SK-N-SH (cell line): ENCODE measurements at regions not wholly inside any gene's neighbourhood (a gene's known extent, or its start where the extent isn't known, plus 50 kb on each side); places are given as distances from the start of the nearest gene placed in this dataset.

Experiments
- EP300 ChIP-seq, 2 experiments: IDR thresholded peaks; 2 replicates each; pipeline versions ENCODE4 v1.4.0 to v1.6.1; 2012; ENCODE audit warnings: borderline replicate concordance in 1 of 2, low read depth in 1 of 2, low read length in 1 of 2
- GATA2 ChIP-seq: sonication (generic); formaldehyde crosslinking; IDR thresholded peaks from 2 replicates; pipeline ENCODE4 v1.5.0; 2020; ENCODE audit warnings: mild to moderate bottlenecking, missing genetic modification reagents
- JUND ChIP-seq: IDR thresholded peaks from 2 replicates; pipeline ENCODE4 v1.4.0; 2012
- POLR2AphosphoS5 ChIP-seq: IDR thresholded peaks from 2 replicates; pipeline ENCODE4 v1.6.1; 2012; ENCODE audit warnings: low read depth, low read length
- RFX5 ChIP-seq: IDR thresholded peaks from 2 replicates; pipeline ENCODE4 v1.6.1; 2012; ENCODE audit warnings: mild to moderate bottlenecking, improper control_type of control experiment, low read length
- SMC3 ChIP-seq: IDR thresholded peaks from 2 replicates; pipeline ENCODE4 v1.6.1; 2012; ENCODE audit warnings: low read depth, low read length, improper control_type of control experiment
- YY1 ChIP-seq: IDR thresholded peaks from 2 replicates; pipeline ENCODE4 v1.4.0; 2012; ENCODE audit warnings: low read depth, mild to moderate bottlenecking
- TF ChIP-seq, protein P1 (sequence below): fragments of 200-600 bp; sonication (generic); IDR thresholded peaks from 2 replicates; pipeline ENCODE4 v1.6.1; 2017; ENCODE audit warnings: antibody characterized with exemption, mild to moderate bottlenecking, moderate library complexity
- TF ChIP-seq, protein P2 (sequence below): fragments of 150-350 bp; IDR thresholded peaks from 2 replicates; pipeline ENCODE4 v1.6.1; 2017; ENCODE audit warnings: antibody characterized with exemption, low read length, low read depth, borderline replicate concordance
- TF ChIP-seq, protein P3 (sequence below): fragments of 150-350 bp; IDR thresholded peaks from 2 replicates; pipeline ENCODE4 v1.6.1; 2016; ENCODE audit warnings: mild to moderate bottlenecking, low read depth, low read length
- TF ChIP-seq, protein P4 (sequence below): IDR thresholded peaks from 2 replicates; pipeline ENCODE4 v1.4.0; 2012; ENCODE audit warnings: low read depth, borderline replicate concordance

DNA sequence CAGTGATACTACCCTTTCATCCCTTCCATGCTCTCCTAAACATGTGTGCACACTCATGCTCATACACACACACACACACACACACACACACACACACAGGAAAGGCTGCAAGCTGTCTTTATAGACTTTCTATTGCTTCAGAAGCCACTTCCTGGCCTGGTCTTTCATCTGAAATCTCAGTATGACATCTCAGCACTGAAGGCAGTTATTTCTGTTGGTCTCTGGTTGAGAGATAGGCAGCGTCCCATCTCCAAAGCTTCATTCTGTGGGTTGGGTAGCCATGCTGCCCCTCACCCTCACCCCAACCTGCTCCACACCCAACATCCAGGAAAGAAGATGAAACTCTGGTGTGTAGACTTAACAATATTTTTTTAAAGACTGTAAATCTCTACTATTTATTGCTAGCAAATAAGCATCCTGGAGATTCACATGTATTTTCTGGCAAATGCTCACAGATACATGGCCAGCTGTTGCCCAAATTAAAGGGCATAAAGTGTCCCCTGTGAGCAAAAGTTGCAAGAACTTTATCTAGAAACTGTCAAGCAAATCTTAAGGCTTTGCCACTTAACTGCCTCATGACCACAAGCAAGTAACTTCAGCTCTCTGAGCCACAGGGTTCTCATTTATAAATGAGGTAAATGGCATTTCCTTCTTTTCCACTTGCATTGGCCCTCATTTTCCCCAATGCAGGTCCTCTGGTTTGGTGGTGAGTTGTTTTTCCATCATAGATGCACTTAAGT is 189.8 kb upstream of the AFF2 start:
- TF ChIP-seq, protein P1, sequence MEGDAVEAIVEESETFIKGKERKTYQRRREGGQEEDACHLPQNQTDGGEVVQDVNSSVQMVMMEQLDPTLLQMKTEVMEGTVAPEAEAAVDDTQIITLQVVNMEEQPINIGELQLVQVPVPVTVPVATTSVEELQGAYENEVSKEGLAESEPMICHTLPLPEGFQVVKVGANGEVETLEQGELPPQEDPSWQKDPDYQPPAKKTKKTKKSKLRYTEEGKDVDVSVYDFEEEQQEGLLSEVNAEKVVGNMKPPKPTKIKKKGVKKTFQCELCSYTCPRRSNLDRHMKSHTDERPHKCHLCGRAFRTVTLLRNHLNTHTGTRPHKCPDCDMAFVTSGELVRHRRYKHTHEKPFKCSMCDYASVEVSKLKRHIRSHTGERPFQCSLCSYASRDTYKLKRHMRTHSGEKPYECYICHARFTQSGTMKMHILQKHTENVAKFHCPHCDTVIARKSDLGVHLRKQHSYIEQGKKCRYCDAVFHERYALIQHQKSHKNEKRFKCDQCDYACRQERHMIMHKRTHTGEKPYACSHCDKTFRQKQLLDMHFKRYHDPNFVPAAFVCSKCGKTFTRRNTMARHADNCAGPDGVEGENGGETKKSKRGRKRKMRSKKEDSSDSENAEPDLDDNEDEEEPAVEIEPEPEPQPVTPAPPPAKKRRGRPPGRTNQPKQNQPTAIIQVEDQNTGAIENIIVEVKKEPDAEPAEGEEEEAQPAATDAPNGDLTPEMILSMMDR, result no peak
- TF ChIP-seq RFX5, result no peak
- no peak for TF ChIP-seq YY1
- no peak for TF ChIP-seq JUND
- TF ChIP-seq, protein P2, sequence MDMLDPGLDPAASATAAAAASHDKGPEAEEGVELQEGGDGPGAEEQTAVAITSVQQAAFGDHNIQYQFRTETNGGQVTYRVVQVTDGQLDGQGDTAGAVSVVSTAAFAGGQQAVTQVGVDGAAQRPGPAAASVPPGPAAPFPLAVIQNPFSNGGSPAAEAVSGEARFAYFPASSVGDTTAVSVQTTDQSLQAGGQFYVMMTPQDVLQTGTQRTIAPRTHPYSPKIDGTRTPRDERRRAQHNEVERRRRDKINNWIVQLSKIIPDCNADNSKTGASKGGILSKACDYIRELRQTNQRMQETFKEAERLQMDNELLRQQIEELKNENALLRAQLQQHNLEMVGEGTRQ, result no peak
- TF ChIP-seq SMC3, result no peak
- TF ChIP-seq POLR2AphosphoS5, result no peak
- TF ChIP-seq GATA2 (CRISPR knock-in tag), result no peak
- TF ChIP-seq, protein P3, sequence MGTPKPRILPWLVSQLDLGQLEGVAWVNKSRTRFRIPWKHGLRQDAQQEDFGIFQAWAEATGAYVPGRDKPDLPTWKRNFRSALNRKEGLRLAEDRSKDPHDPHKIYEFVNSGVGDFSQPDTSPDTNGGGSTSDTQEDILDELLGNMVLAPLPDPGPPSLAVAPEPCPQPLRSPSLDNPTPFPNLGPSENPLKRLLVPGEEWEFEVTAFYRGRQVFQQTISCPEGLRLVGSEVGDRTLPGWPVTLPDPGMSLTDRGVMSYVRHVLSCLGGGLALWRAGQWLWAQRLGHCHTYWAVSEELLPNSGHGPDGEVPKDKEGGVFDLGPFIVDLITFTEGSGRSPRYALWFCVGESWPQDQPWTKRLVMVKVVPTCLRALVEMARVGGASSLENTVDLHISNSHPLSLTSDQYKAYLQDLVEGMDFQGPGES, result no peak
- TF ChIP-seq, protein P4, sequence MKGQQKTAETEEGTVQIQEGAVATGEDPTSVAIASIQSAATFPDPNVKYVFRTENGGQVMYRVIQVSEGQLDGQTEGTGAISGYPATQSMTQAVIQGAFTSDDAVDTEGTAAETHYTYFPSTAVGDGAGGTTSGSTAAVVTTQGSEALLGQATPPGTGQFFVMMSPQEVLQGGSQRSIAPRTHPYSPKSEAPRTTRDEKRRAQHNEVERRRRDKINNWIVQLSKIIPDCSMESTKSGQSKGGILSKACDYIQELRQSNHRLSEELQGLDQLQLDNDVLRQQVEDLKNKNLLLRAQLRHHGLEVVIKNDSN, result no peak
- no peak for TF ChIP-seq EP300 (IDR thresholded peaks at IDR 0.05; ENCODE audit: borderline replicate concordance in 1 of 2, low read depth in 1 of 2, low read length in 1 of 2)
